ENCODE measurements at regions not wholly inside any gene's neighbourhood (a gene's known extent, or its start where the extent isn't known, plus 50 kb on each side); places are given as distances from the start of the nearest gene placed in this dataset.

DNA sequence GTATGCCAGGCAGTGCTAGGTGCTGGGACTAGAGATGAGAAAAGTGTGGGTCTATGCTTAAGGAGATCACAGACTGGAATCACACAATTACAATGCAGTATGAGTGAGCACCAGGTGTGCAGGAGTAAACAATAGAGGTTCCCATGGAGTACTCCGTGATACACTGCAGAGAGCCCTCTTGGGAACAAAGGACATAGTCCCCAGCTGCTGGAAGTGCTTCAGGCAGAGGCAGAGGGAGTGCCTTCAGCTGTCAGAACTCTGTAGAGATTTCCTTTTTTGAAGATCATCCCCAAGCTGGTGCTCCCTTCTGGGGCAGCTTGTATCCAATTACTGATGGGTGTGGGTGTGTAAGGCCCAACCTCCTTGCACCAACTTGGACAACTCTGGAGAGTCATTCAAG, 143.5 kb upstream of the PLET1 start:
- no peak for FAIRE-seq

DNA sequence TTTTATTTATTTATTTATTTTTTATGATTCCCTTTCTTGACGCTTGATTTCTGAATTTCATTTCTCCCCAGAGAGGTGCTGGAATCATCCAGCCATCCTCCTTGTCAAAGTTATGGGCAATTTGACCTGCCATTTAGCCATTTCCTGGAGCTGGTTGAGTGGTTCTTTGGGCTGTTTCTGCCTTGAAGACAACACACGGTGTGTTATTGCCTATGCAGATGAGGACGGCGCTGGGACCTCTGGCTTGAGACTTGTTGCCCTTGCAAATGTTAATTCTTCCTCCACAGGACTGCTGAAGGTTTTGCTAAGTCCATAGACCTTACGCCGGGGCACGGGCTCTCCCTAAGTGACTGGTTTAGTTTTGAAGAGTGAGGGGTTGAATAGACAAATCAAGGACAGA, 147.9 kb upstream of the PLET1 start:
- FAIRE-seq = no peak

DNA sequence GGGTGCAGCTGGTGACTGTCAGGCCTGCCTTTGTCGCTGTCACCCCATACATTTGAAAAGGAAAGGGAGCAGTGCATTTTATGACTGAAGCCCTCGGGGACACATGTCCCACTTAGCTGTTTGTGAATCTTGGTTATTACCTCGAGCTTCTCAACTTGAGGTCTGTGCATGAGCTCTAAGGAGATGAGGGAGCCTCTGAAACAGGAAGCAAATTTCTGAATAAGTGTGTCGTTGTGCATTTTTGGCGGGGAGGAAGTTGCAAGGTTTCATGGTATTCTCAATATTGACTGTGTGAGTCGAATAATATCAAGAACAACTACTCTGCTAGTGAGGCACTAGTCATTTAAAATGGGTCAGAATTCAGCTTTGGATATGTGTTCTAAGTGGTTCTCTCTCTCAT, 149.7 kb upstream of the PLET1 start:
- FAIRE-seq = no peak

DNA sequence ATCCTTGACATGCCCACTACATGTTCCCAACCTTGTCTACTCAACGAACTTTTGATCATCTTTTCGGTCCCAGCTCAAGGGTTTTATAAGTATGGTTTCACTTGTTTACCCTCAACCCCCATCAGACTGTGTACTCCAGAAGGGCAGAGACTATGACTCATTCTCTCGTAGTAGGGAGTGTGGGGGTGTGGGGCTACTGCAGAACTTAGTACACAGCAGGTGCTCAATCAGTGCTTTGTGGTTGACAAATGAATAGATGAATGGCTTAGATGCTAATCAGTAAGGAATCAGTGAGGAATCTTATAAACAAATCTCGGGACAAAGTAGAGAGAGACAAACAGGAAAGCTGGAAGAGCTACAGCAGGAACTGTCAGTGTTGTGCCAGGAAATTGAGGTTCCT, 151.7 kb upstream of the PLET1 start:
- FAIRE-seq = no peak

DNA sequence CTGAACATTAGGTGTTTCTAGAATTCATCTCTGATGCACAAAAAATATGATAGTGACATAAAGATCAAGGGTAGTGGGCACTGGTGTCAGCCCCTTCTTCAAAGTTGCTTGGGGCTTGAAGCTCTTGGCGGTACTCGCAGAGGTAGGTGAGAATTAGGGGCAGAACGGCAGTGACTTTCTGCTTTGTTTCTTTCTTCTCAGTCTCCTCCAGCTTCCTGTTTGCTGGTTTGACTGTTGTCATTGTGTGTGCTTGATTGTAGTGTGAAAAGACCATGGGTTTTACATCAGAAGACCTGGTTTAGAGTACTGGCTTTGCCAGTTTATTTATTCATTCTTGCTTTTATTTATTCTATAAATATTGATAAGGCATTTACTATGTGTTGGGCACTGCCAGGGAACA, 156.7 kb upstream of the PLET1 start:
- no peak for FAIRE-seq

DNA sequence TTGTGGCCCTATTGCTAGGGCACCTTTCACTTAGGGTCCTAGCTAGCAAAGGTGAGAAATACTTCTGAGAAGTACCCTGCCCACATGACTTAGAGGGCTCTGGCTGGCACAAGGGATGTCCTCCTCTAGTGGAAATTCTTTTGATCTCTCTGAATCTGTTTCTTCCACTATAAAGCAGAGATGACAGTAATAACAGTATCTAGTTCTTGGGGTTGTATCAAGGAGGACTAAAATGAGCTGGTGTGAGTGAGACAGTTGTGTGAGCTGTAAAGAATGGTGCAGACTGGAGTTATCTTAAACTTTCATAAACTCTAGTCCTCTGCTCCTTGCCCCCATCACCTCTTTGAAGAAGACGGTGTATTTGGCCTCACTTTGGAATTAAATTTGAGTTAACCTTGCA, 157.8 kb upstream of the PLET1 start:
- FAIRE-seq = no peak

DNA sequence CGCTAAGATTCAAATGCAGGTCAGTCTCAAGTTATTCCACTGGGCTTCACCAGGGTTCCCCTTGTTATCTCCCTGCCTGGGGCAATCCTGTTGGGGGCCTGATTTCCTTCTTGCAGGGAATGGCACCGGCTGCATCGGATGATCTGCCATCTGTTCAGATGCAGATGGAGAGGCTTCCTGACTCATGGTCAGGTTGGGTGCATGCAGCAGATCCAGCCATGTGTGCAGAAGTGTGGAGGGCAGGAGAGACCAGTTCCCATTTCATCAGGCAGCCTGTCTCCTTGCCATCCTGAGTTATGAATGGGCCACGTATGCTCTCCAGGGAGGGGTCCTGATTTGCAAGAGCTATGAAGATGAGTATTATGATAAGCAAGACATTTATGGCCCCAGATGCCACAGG, 161.2 kb upstream of the PLET1 start:
- no peak for FAIRE-seq

DNA sequence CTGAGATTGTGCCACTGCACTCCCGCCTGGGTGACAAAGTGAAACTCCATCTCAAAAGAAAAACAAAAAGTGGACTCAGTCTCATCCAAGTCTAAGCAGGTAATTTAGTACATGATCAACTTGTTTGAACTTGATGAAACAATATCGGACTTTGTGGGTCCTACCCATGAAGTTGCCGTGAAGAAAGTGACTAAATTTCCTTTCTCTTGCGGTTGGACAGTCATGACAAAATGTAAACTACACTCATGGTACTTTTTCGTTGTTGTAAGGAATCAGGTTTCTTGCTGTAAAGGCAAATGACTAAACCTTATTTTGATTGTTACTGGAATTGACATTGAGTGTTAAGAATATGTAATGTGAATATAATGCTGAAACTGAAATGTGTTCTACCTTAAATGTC, 164.5 kb upstream of the PLET1 start:
- no peak for FAIRE-seq

DNA sequence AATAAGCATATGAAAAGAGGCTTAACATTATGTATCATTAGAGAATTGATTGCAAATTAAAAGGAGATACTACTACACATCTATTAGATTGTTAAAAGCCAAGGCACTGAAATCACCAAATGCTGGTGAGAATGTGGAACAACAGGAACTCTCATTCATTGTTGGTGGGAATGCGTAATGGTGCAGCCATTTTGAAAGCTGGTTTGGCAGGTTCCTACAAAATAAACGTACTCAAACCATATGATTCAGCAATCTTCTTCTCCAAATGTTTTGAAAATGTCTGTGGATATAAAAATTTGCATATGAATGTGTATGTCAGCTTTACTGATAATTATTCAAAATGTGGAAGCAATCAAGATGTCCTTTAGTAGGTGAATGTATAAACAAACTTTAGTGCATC, 176.4 kb upstream of the PLET1 start:
- no peak for FAIRE-seq

DNA sequence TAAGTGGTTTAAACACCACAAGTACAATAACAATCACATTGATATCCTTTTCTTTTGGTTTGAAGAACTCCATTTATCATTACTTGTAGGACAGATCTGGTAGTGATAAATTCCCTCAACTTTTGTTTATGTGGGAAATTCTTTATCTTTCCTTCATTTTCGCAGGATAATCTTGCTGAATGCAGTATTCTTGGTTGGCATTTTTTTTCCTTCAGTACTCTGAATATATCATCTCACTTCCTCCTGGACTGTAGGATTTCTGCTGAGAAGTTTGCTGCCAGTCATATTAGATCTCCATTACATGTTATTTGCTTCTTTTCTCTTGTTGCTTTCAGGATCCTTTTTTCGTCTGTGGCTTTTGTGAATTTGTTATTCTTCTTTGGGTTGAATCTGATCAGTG, 179.0 kb upstream of the PLET1 start:
- FAIRE-seq = no peak

DNA sequence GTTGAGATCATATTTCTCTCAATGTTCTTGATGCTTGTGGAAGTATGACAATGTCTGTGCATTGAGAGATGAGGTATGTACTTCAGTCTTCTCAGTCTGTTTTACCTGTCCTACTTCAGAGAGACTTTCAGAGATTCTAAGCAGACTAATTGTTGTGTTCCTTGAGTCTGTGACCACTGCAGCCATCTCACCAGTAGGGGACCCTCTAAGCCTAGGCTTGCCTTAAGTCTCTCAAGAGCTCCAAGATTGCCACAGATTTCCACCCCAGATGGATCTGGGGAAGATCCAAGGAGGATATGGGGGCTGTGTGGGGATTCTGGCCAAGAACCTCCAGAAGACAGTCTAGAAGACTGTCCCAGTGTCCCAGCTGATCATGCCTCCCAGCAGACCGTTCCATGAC, 179.9 kb upstream of the PLET1 start:
- no peak for FAIRE-seq

DNA sequence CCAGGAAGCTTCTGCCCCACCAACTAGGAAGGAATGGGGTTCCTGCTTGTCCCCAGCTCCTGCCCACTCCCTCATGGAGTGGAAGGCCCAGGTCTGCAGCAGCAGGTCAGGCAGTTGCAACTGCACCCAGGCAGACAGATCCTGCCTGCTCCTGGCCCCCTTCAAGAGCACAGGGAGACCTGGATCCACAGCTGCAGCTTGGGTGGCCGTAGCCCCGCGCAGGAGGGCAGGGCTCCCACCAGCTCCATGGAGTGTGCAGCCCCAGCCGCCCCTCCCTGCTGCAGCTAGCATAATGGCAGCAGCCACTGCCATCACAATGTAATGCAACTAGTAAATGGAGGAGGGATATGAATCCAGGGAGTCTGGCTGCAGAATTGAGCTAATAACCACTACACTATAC, 187.5 kb upstream of the PLET1 start:
- FAIRE-seq = no peak

DNA sequence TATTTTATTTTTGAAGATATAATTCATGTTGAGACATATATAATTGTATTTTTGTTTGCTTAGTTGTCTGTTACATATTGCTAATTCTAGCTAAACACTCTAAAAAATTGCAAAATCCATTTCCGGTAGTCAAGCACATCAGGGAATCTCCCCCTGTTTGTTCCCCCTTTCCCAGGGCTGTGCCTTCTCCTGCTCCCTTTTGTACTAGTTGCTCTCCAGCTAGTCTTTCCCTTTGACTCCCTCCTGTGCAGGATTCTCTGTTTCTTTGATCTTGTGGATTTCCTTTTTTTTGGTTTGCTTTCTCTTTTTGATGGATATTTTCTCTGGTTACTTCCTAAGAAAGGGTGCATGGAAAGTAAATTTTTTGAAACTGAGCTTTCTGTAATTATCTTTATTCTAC, 188.1 kb upstream of the PLET1 start:
- no peak for FAIRE-seq

DNA sequence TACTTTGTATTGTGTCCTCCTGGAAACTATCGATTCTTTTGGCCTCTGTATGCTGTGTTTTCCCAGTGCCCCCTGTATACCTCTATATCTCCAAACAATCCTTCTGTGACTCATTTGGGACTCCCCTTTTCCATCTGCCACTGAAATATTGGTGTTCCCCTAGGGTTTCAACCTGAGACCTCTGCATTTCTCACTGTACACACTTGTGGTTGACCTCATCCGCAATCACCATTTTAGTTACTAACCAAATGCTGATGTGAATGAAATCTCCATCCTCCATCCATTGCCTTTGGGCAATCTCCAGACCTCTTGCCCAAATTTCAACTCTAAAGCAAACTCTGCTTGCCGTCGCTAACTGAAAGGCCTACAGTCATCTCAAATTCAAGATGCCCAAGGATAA, 190.6 kb upstream of the PLET1 start:
- FAIRE-seq = no peak

DNA sequence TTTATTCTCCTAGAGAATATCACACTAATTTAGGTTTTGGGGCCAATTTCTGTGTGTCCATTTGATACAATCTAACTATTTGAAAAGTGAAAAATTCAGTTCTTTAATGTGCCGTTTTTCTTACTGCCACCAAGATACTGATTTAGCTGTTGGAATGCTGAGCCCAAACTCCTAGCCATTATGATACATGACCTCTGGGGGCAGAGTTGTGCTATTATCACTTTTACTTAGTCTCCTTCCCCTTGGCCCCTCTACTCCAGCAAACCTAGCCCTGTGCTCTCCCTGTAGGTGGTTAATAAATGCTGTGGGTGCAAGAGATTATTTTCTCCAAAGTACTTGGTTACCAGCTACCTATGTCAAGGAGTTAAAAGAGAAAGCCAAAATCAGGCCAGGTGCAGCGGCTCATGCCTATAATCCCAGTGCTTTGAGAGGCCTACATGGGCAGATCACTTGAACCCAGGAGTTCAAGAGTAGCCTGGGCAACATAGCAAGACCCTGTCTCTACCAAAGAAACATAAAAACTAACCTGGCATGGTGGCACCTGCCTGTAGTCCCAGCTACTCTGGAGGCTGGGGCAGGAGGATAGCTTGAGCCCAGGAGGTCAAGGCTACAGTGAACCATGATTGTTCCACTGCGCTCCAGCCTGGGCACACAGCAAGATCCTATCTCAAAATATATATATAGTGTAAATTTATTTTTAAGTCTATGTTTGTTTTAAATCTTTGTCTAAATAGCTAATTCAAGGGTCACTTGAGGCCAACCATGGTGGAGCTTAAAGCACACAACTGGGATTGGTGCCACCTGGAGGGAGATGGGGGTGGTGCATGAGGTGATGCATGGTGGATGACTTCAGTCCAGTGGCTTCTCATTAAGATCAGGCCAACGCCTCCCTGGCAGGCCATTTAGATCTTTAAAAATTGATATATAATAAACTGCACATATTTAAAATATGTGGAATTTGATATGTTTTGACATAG, 193.2 kb upstream of the PLET1 start:
- no peak for FAIRE-seq

DNA sequence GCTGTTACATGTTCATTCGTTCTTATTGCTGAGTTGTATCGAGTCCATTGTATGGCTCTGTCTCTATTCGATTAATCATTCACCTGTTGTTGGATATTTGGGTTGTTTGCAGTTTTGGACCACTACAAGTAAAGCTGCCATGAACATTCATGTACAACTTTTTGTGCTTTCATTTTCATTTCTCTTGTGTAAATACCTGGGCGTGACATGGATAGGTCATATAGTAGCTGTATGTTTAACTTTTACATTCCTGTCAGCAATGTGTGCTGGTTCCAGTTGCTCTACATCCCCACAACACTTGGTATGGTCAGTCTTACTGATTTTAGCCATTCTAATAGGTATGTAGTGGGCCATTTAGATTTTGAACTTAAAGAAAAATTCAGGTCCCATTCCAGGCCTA, 194.2 kb upstream of the PLET1 start:
- no peak for FAIRE-seq

DNA sequence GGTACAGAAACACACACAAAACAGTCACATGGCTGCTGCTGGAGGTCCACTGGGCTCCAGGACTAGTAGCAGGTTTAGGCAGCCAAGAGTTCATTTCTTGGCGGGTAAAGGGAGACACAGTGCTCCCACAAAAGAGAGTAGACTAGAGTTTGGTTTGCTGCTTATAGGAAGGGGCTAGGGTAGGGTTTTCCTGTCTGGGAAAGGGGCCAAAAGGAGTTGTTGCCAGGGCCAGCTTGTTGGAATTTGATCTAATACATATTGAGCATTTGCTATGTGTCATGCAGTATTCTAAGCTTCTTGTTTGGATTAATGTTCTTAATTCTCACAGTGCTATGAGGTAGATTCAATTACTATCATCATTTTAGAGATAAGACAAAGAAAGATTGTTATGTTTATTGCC, 195.1 kb upstream of the PLET1 start:
- no peak for FAIRE-seq

DNA sequence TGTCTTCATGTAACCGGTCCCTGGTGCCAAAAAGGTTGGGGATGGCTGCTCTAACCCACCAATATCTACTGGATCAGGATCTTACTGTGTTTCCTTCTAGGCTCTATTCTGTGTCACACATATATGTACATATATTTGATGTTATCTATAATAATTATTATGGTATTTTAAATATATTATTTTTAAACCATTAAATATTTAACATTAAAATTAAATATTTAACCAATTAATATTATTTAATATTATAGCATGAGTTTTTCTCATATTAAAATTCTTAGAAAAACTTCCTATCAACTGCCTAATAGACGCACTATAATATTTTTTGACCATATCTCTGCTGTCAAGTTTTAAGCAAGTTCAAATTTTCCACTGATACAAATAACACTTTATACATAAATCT, 196.9 kb upstream of the PLET1 start:
- FAIRE-seq = peak; percentile 33

DNA sequence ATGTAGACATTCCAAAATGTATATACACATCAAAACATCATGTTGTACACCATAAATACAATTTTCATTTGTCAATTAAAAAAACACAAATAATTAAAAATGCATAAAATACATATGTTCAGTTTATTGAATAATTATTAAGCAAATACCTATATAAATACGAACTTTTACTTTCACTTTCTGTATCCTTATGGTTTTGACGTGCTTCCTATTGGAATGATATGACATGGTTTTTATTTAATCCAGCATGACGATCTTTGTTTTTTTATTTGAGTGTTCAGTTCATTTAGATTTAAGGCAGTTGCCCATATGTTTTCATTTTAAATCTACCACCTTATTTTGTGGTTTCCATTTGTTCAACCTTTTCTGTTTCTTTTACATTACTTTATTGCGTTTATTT, 198.3 kb upstream of the PLET1 start:
- no peak for FAIRE-seq

DNA sequence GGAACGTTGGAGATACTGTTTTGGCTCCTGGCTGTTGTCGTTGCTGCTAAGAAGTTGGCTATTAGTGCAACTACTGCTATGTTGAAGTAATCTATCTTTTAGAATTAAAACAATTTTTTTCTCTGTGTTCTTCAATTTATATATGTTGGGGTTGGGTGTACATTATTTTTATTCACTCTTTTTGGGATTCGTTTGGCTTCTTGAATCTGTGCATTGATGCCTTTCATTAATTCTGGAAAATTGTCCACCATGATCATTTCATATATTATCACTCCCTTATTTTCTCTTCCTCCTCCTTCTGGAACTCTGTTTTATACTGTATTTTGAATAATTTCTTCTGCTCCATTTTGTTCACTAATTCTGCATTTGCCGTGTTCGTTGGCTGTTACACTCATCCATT, 199.5 kb upstream of the PLET1 start:
- FAIRE-seq = no peak

DNA sequence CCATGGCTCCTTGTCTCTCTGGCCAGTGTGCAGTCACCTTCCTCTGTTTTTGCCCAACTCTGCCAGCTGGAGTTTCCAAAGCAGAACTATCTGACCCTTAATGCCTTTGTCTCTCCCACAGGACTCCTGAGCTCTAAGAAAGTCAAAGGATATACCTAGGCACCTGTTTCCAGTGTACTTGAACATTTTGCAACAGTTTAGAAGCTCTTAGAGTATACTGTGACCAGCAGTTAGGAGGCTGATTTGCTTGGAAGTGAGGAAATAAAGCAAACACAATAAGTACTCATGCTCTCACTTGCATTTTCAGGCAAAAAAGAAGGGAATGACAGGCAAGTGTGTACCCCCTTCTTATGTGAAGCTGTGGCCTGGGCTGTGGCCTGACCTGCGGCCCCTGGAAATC, 204.3 kb upstream of the PLET1 start:
- no peak for FAIRE-seq

DNA sequence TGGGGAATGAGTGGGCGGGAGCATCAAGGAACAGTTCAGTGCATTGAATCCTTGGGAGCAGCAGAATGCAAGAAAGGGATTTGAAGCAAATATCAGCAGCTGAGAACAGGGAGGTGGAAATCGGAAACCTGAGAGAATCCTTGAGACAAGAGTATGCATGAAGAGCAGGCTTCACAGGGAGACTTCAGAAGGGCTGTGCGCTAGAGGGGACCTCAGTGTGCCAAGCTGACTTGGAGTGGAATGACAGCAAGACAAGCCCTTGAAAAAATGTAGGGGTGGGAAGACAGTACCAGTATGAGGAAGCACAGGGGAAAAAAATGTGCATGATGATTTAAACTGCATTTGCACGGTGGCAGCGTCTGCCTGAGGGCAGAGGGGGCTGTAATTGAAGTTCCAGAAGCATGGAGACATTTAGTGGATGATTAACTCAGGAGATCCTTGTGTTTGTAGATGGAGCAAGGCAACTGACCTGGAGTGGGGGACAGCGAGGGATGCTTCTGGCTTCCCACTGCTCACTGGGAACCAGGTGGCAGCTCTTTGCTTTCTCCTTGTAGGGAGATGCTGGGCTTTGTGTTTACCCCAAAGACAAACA, 204.9 kb upstream of the PLET1 start:
- FAIRE-seq = no peak

DNA sequence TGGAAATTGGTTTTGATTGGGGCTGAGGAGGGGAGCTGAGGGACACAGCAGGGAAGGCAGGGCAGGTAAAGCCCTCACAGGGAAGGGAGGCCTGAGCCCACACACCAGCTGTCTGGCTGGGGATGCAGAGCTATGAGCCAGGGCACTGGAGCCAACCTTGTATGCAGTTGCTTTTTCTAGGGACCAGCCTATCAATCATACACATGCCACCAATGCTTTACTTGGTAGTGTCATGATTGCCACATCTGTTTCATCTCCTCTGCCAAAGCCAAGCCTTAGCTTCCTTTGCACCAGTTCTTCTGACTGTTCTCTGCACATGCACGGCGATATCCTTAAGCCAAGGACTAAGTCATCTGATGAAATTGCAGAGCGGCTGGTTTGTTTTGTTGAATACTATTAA, 207.1 kb upstream of the PLET1 start:
- no peak for FAIRE-seq

DNA sequence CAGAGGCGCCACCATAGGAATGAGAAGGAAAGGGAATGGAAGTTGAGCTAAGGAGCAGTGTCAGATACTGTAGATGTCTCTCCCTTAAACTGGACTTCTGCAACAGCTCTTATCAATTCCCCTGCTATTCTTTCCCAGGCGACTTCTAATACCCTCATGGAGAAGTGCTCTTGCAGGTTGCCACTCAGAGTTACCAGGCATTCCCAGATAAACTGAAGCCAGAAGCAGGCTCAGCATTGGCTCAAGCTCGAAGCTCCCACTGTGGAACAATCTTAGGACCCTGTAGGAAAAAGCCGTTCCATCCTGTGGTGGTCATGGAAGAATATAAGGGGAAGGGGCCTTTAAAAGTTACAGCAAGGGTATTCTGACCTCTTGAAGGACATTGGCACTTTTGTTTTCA, 208.7 kb upstream of the PLET1 start:
- no peak for FAIRE-seq

DNA sequence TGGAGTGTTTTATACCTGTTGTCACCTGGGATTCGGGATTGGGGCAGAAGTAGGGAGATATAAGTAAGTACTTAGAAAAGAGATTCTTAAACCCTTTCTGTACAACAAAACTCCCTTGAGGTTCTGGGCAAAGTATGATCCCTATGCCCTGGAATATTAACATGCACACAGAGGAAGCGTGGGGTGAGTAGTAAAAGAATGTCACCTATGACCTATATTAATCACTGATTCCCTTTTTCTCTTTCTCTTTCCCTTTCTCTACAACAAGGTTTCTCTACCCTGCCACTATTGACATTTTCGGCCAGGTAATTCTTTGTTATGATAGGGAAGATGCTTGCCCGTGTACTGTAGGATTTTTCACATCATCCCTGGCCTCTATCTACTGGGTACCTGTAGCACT, 209.7 kb upstream of the PLET1 start:
- no peak for FAIRE-seq
